GM23338 (cell line): ENCODE measurements at regions not wholly inside any gene's neighbourhood (a gene's known extent, or its start where the extent isn't known, plus 50 kb on each side); places are given as distances from the start of the nearest gene placed in this dataset.

Experiments used
- ATAC-seq: fragments of 200-7000 bp; cut with Tn5 transposase; 3 replicates; pipeline ENCODE4 v1.9.1; 2020
- DNase-seq: peaks from one replicate; pipeline ENCODE4 v3.0.0-alpha.2; 2015; ENCODE audit warnings: low spot score
- H2AFZ ChIP-seq: fragments of 200-600 bp; sonication (generic); 2 replicates; pipeline ENCODE4 v1.8.0; 2016; ENCODE audit warnings: antibody characterized with exemption, mild to moderate bottlenecking, moderate library complexity
- H3F3A ChIP-seq: fragments of 200-600 bp; sonication (generic); replicated peaks from 2 replicates; pipeline ENCODE4 v1.8.0; 2017; ENCODE audit warnings: antibody characterized with exemption, mixed run types, low read depth
- H3K27ac ChIP-seq: fragments of 200-600 bp; sonication (generic); 2 replicates; pipeline ENCODE4 v1.6.1; 2016; ENCODE audit warnings: low read depth
- H3K27me3 ChIP-seq: fragments of 200-600 bp; sonication (generic); 2 replicates; pipeline ENCODE4 v1.8.0; 2016; ENCODE audit warnings: mild to moderate bottlenecking, mixed run types, moderate library complexity; ENCODE audit not compliant: insufficient read depth
- H3K36me3 ChIP-seq: fragments of 200-600 bp; sonication (generic); 2 replicates; pipeline ENCODE4 v1.8.0; 2016; ENCODE audit warnings: mild to moderate bottlenecking; ENCODE audit not compliant: insufficient read depth
- H3K4me1 ChIP-seq: fragments of 200-600 bp; sonication (generic); 2 replicates; pipeline ENCODE4 v1.8.0; 2016; ENCODE audit warnings: mild to moderate bottlenecking, moderate library complexity; ENCODE audit not compliant: insufficient read depth
- H3K4me2 ChIP-seq: fragments of 200-600 bp; sonication (generic); 2 replicates; pipeline ENCODE4 v1.7.1; 2017; ENCODE audit warnings: mixed run types
- H3K4me3 ChIP-seq: fragments of 200-600 bp; sonication (generic); 2 replicates; pipeline ENCODE4 v1.6.1; 2016; ENCODE audit warnings: mixed run types
- H3K79me2 ChIP-seq: fragments of 200-600 bp; sonication (generic); replicated peaks from 2 replicates; pipeline ENCODE4 v1.8.0; 2017; ENCODE audit warnings: mild to moderate bottlenecking; ENCODE audit not compliant: insufficient read depth
- H3K9me2 ChIP-seq: fragments of 200-600 bp; sonication (generic); 2 replicates; pipeline ENCODE4 v1.8.0; 2017; ENCODE audit not compliant: insufficient read depth
- H4K20me1 ChIP-seq: fragments of 200-600 bp; sonication (generic); replicated peaks from 2 replicates; pipeline ENCODE4 v1.8.0; 2017; ENCODE audit warnings: mild to moderate bottlenecking; ENCODE audit not compliant: insufficient read depth
- H3K27ac Mint-ChIP-seq: 2 replicates; pipeline ENCODE4 v1.8.0; 2020; ENCODE audit warnings: inconsistent platforms, mild to moderate bottlenecking, moderate library complexity, mixed read lengths
- H3K27me3 Mint-ChIP-seq: 3 replicates; pipeline ENCODE4 v1.8.0; 2022; ENCODE audit warnings: low read depth, mild to moderate bottlenecking, moderate library complexity, mixed read lengths, inconsistent platforms; ENCODE audit not compliant: insufficient read depth, poor library complexity
- H3K36me3 Mint-ChIP-seq: 3 replicates; pipeline ENCODE4 v1.8.0; 2021; ENCODE audit warnings: low read depth, mild to moderate bottlenecking, inconsistent platforms, moderate library complexity, mixed read lengths
- H3K4me1 Mint-ChIP-seq: 3 replicates; pipeline ENCODE4 v1.8.0; 2020; ENCODE audit warnings: mild to moderate bottlenecking, inconsistent platforms, mixed read lengths
- H3K4me3 Mint-ChIP-seq: 3 replicates; pipeline ENCODE4 v1.8.0; 2021; ENCODE audit warnings: moderate library complexity, mild to moderate bottlenecking, inconsistent platforms, mixed read lengths
- H3K9me3 Mint-ChIP-seq: 3 replicates; pipeline ENCODE4 v1.8.0; 2020; ENCODE audit warnings: moderate library complexity, mild to moderate bottlenecking, inconsistent platforms, mixed read lengths
- CREB1 ChIP-seq: fragments of 250-450 bp; sonication (Bioruptor Pico); IDR thresholded peaks from 2 replicates; pipeline ENCODE4 v1.5.0; 2020; ENCODE audit warnings: low read depth, mild to moderate bottlenecking, moderate library complexity
- EZH2phosphoT487 ChIP-seq: fragments of 200-600 bp; sonication (generic); IDR thresholded peaks from one replicate; pipeline ENCODE4 v1.8.1; 2018; ENCODE audit warnings: antibody characterized with exemption; ENCODE audit not compliant: unreplicated experiment
- JUNB ChIP-seq: IDR thresholded peaks from one replicate; pipeline ENCODE4 v1.6.1; 2016; ENCODE audit warnings: antibody characterized with exemption; ENCODE audit not compliant: unreplicated experiment
- POLR2AphosphoS5 ChIP-seq: IDR thresholded peaks from 2 replicates; pipeline ENCODE4 v1.6.1; 2016; ENCODE audit warnings: antibody characterized with exemption, low read depth
- ZNF114 ChIP-seq: fragments of 250-450 bp; sonication (Bioruptor Pico); IDR thresholded peaks from 2 replicates; pipeline ENCODE4 v1.5.0; 2020; ENCODE audit warnings: mild to moderate bottlenecking, moderate library complexity
- TF ChIP-seq, protein P1 (sequence below), 2 experiments: fragments of 200-600 bp in 1 of 2; sonication (generic) in 1 of 2; conservative IDR thresholded peaks; 2 replicates each; pipeline versions ENCODE4 v1.5.1 to v1.6.1; 2016 to 2017; ENCODE audit warnings: antibody characterized with exemption in 2 of 2, low read depth in 2 of 2, mild to moderate bottlenecking in 2 of 2, moderate library complexity in 1 of 2
- TF ChIP-seq, protein P2 (sequence below): IDR thresholded peaks from one replicate; pipeline ENCODE4 v1.6.1; 2018; ENCODE audit warnings: antibody characterized with exemption; ENCODE audit not compliant: unreplicated experiment
- TF ChIP-seq, protein P3 (sequence below): fragments of 250-450 bp; sonication (Bioruptor Pico); IDR thresholded peaks from 2 replicates; pipeline ENCODE4 v1.5.0; 2020; ENCODE audit warnings: mild to moderate bottlenecking, moderate library complexity

DNA sequence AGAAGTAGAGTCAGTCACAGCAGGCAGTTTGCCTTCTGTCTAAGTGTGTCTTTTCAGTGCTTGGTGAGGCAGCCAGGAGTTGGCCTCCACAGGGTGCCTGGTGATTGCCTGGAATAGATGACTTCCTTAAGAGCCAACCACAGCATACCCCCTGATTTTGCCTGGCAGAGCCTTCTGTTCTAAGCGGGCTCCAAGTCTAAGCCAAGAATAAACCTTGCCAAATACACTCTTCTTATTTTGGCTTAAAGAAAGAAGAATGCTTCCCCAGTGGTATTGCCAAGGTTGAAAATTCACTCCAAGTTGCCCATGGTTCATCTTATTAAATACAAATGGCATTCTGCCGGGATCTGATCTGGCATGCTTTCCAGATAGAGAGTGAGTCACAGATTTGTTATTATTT is 1424.8 kb upstream of the EYS start:
- no peaks in the 10 kb centered on the region for H3K79me2 ChIP-seq
- H3K27me3 ChIP-seq = no peaks in the 10 kb centered on the region
- H3K4me3 ChIP-seq = no peak overlapping the region
- H4K20me1 ChIP-seq = no peaks in the 10 kb centered on the region
- Mint-ChIP-seq H3K36me3 (no peaks in the 10 kb centered on the region), H3K27me3 (no peaks in the 10 kb centered on the region), H3K9me3 (peaks cover 6% of the 10 kb centered on the region; the same call in 2 of the 3 replicates), H3K4me1 (peaks cover 2% of the 10 kb centered on the region; the same call in 1 of the 3 replicates), H3K4me3 (no peak overlapping the region), H3K27ac (no peak overlapping the region)
- H3K4me1 ChIP-seq = no peaks in the 10 kb centered on the region
- no peak overlapping the region for H3K27ac ChIP-seq
- ATAC-seq (no peak), DNase-seq (no peak)
- no peak overlapping the region for H2AFZ ChIP-seq
- no peak for TF ChIP-seq POLR2AphosphoS5
- TF ChIP-seq JUNB = no peak
- TF ChIP-seq, protein P1, sequence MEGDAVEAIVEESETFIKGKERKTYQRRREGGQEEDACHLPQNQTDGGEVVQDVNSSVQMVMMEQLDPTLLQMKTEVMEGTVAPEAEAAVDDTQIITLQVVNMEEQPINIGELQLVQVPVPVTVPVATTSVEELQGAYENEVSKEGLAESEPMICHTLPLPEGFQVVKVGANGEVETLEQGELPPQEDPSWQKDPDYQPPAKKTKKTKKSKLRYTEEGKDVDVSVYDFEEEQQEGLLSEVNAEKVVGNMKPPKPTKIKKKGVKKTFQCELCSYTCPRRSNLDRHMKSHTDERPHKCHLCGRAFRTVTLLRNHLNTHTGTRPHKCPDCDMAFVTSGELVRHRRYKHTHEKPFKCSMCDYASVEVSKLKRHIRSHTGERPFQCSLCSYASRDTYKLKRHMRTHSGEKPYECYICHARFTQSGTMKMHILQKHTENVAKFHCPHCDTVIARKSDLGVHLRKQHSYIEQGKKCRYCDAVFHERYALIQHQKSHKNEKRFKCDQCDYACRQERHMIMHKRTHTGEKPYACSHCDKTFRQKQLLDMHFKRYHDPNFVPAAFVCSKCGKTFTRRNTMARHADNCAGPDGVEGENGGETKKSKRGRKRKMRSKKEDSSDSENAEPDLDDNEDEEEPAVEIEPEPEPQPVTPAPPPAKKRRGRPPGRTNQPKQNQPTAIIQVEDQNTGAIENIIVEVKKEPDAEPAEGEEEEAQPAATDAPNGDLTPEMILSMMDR (conservative IDR thresholded peaks at IDR 0.05; ENCODE audit: low read depth in 2 of 2) = no peak
- TF ChIP-seq, protein P2, sequence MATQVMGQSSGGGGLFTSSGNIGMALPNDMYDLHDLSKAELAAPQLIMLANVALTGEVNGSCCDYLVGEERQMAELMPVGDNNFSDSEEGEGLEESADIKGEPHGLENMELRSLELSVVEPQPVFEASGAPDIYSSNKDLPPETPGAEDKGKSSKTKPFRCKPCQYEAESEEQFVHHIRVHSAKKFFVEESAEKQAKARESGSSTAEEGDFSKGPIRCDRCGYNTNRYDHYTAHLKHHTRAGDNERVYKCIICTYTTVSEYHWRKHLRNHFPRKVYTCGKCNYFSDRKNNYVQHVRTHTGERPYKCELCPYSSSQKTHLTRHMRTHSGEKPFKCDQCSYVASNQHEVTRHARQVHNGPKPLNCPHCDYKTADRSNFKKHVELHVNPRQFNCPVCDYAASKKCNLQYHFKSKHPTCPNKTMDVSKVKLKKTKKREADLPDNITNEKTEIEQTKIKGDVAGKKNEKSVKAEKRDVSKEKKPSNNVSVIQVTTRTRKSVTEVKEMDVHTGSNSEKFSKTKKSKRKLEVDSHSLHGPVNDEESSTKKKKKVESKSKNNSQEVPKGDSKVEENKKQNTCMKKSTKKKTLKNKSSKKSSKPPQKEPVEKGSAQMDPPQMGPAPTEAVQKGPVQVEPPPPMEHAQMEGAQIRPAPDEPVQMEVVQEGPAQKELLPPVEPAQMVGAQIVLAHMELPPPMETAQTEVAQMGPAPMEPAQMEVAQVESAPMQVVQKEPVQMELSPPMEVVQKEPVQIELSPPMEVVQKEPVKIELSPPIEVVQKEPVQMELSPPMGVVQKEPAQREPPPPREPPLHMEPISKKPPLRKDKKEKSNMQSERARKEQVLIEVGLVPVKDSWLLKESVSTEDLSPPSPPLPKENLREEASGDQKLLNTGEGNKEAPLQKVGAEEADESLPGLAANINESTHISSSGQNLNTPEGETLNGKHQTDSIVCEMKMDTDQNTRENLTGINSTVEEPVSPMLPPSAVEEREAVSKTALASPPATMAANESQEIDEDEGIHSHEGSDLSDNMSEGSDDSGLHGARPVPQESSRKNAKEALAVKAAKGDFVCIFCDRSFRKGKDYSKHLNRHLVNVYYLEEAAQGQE = no peak
- no peak for TF ChIP-seq ZNF114 (CRISPR knock-in tag)
- TF ChIP-seq CREB1 (CRISPR knock-in tag) = no peak
- no peak for TF ChIP-seq EZH2phosphoT487
- H3K36me3 ChIP-seq = no peaks in the 10 kb centered on the region
- no peak overlapping the region for H3K4me2 ChIP-seq
- peaks cover 6% of the 10 kb centered on the region for H3F3A ChIP-seq
- no peaks in the 10 kb centered on the region for H3K9me2 ChIP-seq

DNA sequence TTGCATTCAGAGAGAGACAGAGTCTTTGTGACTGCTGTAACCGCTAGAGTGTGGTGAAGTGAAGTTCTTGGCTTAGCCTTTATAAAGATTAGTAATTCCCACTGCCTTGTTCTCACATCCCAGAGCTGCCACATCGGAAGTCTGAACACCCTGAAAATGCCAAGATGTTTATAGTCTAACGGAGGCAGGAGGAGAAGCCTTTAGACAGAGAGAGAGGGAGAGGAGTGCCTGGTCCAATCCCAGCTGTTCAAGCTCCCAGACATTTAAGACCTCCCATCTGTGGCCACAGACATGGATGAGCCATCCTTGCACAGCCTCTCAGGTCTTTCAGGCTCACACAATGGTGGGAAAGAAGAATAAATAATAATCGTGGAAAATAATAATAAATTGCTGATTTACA is 1422.8 kb upstream of the EYS start:
- ATAC-seq = no peak
- Histone ChIP-seq H3K4me2 (no peak overlapping the region), H3K4me3 (no peak overlapping the region), H2AFZ (0 out of 2 replicates have a peak overlapping the region, but pooled peaks have one; percentile 24), H3K4me1 (no peaks in the 10 kb centered on the region), H3K9me2 (no peaks in the 10 kb centered on the region), H3K36me3 (no peaks in the 10 kb centered on the region), H3F3A (no peaks in the 10 kb centered on the region), H4K20me1 (no peaks in the 10 kb centered on the region), H3K27me3 (no peaks in the 10 kb centered on the region), H3K27ac (no peak overlapping the region), H3K79me2 (no peaks in the 10 kb centered on the region)
- H3K27ac Mint-ChIP-seq = no peak overlapping the region
- H3K4me1 Mint-ChIP-seq = peaks cover 2% of the 10 kb centered on the region; the same call in 1 of the 3 replicates
- H3K36me3 Mint-ChIP-seq = no peaks in the 10 kb centered on the region
- H3K27me3 Mint-ChIP-seq = no peaks in the 10 kb centered on the region
- H3K9me3 Mint-ChIP-seq = no peaks in the 10 kb centered on the region; the same call in 2 of the 3 replicates
- no peak overlapping the region for H3K4me3 Mint-ChIP-seq
- peak; percentile 1 for DNase-seq
- TF ChIP-seq, protein P3, sequence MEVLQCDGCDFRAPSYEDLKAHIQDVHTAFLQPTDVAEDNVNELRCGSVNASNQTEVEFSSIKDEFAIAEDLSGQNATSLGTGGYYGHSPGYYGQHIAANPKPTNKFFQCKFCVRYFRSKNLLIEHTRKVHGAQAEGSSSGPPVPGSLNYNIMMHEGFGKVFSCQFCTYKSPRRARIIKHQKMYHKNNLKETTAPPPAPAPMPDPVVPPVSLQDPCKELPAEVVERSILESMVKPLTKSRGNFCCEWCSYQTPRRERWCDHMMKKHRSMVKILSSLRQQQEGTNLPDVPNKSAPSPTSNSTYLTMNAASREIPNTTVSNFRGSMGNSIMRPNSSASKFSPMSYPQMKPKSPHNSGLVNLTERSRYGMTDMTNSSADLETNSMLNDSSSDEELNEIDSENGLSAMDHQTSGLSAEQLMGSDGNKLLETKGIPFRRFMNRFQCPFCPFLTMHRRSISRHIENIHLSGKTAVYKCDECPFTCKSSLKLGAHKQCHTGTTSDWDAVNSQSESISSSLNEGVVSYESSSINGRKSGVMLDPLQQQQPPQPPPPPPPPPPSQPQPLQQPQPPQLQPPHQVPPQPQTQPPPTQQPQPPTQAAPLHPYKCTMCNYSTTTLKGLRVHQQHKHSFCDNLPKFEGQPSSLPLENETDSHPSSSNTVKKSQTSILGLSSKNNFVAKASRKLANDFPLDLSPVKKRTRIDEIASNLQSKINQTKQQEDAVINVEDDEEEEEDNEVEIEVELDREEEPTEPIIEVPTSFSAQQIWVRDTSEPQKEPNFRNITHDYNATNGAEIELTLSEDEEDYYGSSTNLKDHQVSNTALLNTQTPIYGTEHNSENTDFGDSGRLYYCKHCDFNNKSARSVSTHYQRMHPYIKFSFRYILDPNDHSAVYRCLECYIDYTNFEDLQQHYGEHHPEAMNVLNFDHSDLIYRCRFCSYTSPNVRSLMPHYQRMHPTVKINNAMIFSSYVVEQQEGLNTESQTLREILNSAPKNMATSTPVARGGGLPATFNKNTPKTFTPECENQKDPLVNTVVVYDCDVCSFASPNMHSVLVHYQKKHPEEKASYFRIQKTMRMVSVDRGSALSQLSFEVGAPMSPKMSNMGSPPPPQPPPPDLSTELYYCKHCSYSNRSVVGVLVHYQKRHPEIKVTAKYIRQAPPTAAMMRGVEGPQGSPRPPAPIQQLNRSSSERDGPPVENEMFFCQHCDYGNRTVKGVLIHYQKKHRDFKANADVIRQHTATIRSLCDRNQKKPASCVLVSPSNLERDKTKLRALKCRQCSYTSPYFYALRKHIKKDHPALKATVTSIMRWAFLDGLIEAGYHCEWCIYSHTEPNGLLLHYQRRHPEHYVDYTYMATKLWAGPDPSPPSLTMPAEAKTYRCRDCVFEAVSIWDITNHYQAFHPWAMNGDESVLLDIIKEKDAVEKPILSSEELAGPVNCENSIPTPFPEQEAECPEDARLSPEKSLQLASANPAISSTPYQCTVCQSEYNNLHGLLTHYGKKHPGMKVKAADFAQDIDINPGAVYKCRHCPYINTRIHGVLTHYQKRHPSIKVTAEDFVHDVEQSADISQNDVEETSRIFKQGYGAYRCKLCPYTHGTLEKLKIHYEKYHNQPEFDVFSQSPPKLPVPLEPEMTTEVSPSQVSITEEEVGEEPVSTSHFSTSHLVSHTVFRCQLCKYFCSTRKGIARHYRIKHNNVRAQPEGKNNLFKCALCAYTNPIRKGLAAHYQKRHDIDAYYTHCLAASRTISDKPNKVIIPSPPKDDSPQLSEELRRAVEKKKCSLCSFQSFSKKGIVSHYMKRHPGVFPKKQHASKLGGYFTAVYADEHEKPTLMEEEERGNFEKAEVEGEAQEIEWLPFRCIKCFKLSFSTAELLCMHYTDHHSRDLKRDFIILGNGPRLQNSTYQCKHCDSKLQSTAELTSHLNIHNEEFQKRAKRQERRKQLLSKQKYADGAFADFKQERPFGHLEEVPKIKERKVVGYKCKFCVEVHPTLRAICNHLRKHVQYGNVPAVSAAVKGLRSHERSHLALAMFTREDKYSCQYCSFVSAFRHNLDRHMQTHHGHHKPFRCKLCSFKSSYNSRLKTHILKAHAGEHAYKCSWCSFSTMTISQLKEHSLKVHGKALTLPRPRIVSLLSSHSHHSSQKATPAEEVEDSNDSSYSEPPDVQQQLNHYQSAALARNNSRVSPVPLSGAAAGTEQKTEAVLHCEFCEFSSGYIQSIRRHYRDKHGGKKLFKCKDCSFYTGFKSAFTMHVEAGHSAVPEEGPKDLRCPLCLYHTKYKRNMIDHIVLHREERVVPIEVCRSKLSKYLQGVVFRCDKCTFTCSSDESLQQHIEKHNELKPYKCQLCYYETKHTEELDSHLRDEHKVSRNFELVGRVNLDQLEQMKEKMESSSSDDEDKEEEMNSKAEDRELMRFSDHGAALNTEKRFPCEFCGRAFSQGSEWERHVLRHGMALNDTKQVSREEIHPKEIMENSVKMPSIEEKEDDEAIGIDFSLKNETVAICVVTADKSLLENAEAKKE (CRISPR knock-in tag) = no peak
